GM12878 (cell line): ENCODE measurements at regions not wholly inside any gene's neighbourhood (a gene's known extent, or its start where the extent isn't known, plus 50 kb on each side); places are given as distances from the start of the nearest gene placed in this dataset.

Experiments used
- BHLHE40 ChIP-seq, 2 experiments: fragments of 450-650 bp in 1 of 2; IDR thresholded peaks; 2 replicates each; pipeline ENCODE4 v1.6.1; 2011 to 2017; ENCODE audit warnings: low read depth in 2 of 2, borderline replicate concordance in 1 of 2, improper control_type of control experiment in 1 of 2, low read length in 1 of 2, mild to moderate bottlenecking in 1 of 2
- CTCF ChIP-seq, 3 experiments: IDR thresholded peaks in 2 of 3; conservative IDR thresholded peaks in 1 of 3; 2 replicates each; pipeline ENCODE4 v1.5.1; 2011; ENCODE audit warnings: low read depth in 3 of 3, low read length in 3 of 3, mild to moderate bottlenecking in 3 of 3, control low read depth in 2 of 3, moderate library complexity in 2 of 3, inconsistent platforms in 1 of 3, mixed read lengths in 1 of 3; ENCODE audit not compliant: control insufficient read depth in 2 of 3, insufficient read depth in 1 of 3; ENCODE audit errors: extremely low read depth in 1 of 3
- FOXK2 ChIP-seq: fragments of 450-650 bp; IDR thresholded peaks from 2 replicates; pipeline ENCODE4 v1.6.1; 2017; ENCODE audit warnings: mild to moderate bottlenecking, moderate library complexity
- NKRF ChIP-seq: fragments of 450-650 bp; conservative IDR thresholded peaks from 2 replicates; pipeline ENCODE4 v1.6.1; 2017; ENCODE audit warnings: mild to moderate bottlenecking, moderate library complexity
- NR2C2 ChIP-seq: IDR thresholded peaks from 2 replicates; pipeline ENCODE4 v1.6.1; 2011; ENCODE audit warnings: borderline replicate concordance, low read depth; ENCODE audit not compliant: control insufficient read depth, insufficient read length
- POLR2A ChIP-seq: IDR thresholded peaks from 2 replicates; pipeline ENCODE4 v1.6.1; 2011; ENCODE audit warnings: low read depth, mild to moderate bottlenecking, low read length
- POLR2AphosphoS5 ChIP-seq: IDR thresholded peaks from 2 replicates; pipeline ENCODE4 v1.6.1; 2011; ENCODE audit warnings: mild to moderate bottlenecking, low read length, inconsistent platforms
- SMC3 ChIP-seq: IDR thresholded peaks from 2 replicates; pipeline ENCODE4 v1.6.1; 2011; ENCODE audit warnings: low read length, improper control_type of control experiment, borderline replicate concordance
- TAF1 ChIP-seq: IDR thresholded peaks from 2 replicates; pipeline ENCODE4 v1.6.1; 2011; ENCODE audit warnings: mild to moderate bottlenecking, low read depth, low read length, borderline replicate concordance
- ZBED1 ChIP-seq: IDR thresholded peaks from 2 replicates; pipeline ENCODE4 v1.6.1; 2016; ENCODE audit warnings: borderline replicate concordance

GRCh38 chr9:86836797-86837196 lies 110.5 kb downstream of the GAS1 start:
- TF ChIP-seq BHLHE40 (IDR thresholded peaks at IDR 0.05; ENCODE audit: borderline replicate concordance in 1 of 2, low read depth in 2 of 2, low read length in 1 of 2): no peak
- no peak for TF ChIP-seq POLR2A
- TF ChIP-seq FOXK2: no peak
- no peak for TF ChIP-seq ZBED1
- no peak for TF ChIP-seq SMC3
- no peak for TF ChIP-seq NKRF
- no peak for TF ChIP-seq NR2C2
- no peak for TF ChIP-seq POLR2AphosphoS5
- TF ChIP-seq CTCF (IDR thresholded peaks at IDR 0.05 in 2 of 3, conservative IDR thresholded peaks at IDR 0.05 in 1 of 3; ENCODE audit: control insufficient read depth in 2 of 3, extremely low read depth in 1 of 3, insufficient read depth in 1 of 3, low read depth in 3 of 3, low read length in 3 of 3): no peak
- no peak for TF ChIP-seq TAF1
